Upper lobe of left lung (tissue), 4 donors: ENCODE measurements at regions not wholly inside any gene's neighbourhood (a gene's known extent, or its start where the extent isn't known, plus 50 kb on each side); places are given as distances from the start of the nearest gene placed in this dataset.

ENCODE experiments used
- CTCF ChIP-seq, 6 experiments: fragments of 450-650 bp in 4 of 6; fragments of 200-600 bp in 2 of 6; sonication (generic) in 2 of 6; IDR thresholded peaks; one replicate each; pipeline ENCODE4 v1.5.1; 2016 to 2019; ENCODE audit warnings: antibody characterized with exemption in 6 of 6
- POLR2A ChIP-seq, 4 donors: fragments of 450-650 bp; IDR thresholded peaks; one replicate each; pipeline ENCODE4 v1.5.1; 2016 to 2017; ENCODE audit warnings: antibody characterized with exemption in 4 of 4, mild to moderate bottlenecking in 2 of 4
- POLR2AphosphoS5 ChIP-seq, 2 donors: sonication (generic); formaldehyde crosslinking; IDR thresholded peaks; one replicate each; pipeline ENCODE4 v1.5.1; 2017; ENCODE audit warnings: antibody characterized with exemption in 2 of 2

GRCh38 chr4:186839122-186840037 lies 115.7 kb upstream of the FAT1 start:
- TF ChIP-seq CTCF (IDR thresholded peaks at IDR 0.05) (no peak), POLR2AphosphoS5 (IDR thresholded peaks at IDR 0.05) (no peak), POLR2A (IDR thresholded peaks at IDR 0.05) (no peak)
